ENCODE measurements at regions not wholly inside any gene's neighbourhood (a gene's known extent, or its start where the extent isn't known, plus 50 kb on each side); places are given as distances from the start of the nearest gene placed in this dataset.

DNA sequence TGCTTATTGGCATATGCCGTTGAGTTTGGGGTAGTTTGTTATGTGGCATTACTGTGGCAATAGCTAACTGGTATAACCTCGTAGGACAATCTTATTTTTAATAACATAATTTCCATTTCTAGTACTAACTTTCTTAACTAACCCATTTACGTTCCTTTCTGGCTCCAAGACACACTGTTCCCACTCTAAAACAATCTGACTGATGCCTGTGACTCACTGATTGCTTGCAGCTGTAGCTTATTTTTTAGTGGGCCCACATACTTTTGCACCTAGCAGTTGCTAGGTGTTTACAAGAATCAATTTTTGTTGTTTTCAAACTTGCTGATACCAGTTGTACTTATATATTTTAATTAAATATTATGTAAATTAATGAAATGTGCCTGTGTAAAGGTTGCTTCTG is 52.2 kb downstream of the FAT3 start:
- TF ChIP-seq, protein P1, sequence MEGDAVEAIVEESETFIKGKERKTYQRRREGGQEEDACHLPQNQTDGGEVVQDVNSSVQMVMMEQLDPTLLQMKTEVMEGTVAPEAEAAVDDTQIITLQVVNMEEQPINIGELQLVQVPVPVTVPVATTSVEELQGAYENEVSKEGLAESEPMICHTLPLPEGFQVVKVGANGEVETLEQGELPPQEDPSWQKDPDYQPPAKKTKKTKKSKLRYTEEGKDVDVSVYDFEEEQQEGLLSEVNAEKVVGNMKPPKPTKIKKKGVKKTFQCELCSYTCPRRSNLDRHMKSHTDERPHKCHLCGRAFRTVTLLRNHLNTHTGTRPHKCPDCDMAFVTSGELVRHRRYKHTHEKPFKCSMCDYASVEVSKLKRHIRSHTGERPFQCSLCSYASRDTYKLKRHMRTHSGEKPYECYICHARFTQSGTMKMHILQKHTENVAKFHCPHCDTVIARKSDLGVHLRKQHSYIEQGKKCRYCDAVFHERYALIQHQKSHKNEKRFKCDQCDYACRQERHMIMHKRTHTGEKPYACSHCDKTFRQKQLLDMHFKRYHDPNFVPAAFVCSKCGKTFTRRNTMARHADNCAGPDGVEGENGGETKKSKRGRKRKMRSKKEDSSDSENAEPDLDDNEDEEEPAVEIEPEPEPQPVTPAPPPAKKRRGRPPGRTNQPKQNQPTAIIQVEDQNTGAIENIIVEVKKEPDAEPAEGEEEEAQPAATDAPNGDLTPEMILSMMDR (IDR thresholded peaks at IDR 0.05; ENCODE audit: low read depth, low read length, missing control alignments): no peak
- in situ Hi-C loops (cut with HindIII; ENCODE audit: low sequenced_read_pairs): no loop called here
- no peak for DNase-seq (ENCODE audit: low read depth)
- no peak overlapping the region for H3K4me3 ChIP-seq (ENCODE audit: low read depth, low read length)

DNA sequence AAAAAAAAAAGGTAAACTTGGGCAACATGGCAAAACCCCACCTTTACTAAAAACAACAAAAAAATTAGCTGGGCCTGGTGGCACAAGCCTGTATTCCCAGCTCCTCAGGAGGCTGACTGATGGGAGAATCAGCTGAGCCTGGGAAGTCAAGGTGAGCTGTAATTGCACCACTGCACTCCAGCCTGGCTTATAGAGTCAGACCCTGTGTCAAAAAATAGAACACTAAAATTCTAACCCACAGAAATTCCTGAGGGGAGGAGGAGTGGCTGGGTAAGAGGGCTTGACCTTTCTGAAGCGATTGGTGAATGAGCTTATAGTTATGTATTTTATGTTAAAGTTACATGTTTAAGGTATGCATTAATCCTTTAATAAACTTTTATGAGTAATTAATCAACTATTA is 53.3 kb downstream of the FAT3 start:
- DNase-seq (ENCODE audit: low read depth): no peak
- in situ Hi-C loops (cut with HindIII; ENCODE audit: low sequenced_read_pairs): no loop called here
- TF ChIP-seq, protein P1 (IDR thresholded peaks at IDR 0.05; ENCODE audit: low read depth, low read length, missing control alignments): no peak
- H3K4me3 ChIP-seq (ENCODE audit: low read depth, low read length): no peak overlapping the region

DNA sequence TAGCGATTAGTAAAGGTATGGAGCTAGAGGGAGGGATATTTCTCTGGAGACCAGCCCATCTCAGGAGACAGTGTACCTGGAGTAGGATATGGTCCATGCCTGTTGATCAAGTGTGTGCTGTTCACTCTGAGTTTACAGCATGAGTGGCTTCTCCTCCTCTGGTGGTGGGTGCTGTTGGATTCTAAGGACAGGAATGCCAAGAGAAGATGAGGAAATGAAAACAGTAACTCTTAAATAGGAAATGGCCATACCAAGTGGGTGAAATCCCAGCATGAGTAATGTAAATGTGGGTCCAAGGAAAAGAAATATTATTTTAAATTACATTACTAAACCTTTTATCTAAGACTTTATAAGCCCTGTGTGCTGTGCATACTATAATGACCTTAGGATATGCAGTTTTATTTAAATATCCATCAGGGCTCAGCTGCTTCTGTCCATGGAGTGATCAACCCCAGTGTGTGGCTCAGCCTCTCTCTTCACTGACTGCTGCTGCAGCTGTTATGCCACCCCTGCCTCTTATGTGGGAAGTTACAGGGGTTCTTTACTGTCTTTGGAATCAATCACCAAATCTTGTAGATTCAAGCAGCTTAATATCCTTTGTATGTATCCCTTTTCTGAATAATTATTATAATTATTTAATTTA is 54.3 kb downstream of the FAT3 start:
- TF ChIP-seq, protein P1 (IDR thresholded peaks at IDR 0.05; ENCODE audit: low read depth, low read length, missing control alignments): no peak
- H3K4me3 ChIP-seq (ENCODE audit: low read depth, low read length): no peak overlapping the region
- in situ Hi-C loops (cut with HindIII; ENCODE audit: low sequenced_read_pairs): no loop called here
- no peak for DNase-seq (ENCODE audit: low read depth)

DNA sequence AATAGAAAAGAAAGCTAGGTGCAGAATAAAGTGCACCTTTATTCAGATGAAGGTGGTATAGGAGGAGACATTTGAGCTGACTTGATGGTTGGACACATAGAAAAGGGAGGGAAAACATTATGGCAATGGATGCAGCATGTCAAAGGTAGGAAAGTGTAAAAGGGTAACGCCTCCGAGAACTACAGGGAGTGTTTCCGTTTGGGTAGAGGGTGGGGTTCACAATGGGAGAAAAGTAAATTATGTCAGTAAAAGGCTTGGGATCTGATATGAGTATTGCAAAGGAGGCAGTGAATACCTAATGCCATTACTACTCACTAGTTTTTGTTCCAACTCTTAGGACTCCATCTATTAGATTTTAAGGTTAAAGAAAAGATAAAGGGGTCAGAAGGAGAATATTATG is 59.5 kb downstream of the FAT3 start:
- TF ChIP-seq, protein P1 (IDR thresholded peaks at IDR 0.05; ENCODE audit: low read depth, low read length, missing control alignments): no peak
- no peak overlapping the region for H3K4me3 ChIP-seq (ENCODE audit: low read depth, low read length)
- in situ Hi-C loops (cut with HindIII; ENCODE audit: low sequenced_read_pairs): no loop called here
- no peak for DNase-seq (ENCODE audit: low read depth)

- TF ChIP-seq, protein P1 (IDR thresholded peaks at IDR 0.05; ENCODE audit: low read depth, low read length, missing control alignments): no peak
- in situ Hi-C loops (cut with HindIII; ENCODE audit: low sequenced_read_pairs): no loop called here
- DNase-seq (ENCODE audit: low read depth): no peak
- no peak overlapping the region for H3K4me3 ChIP-seq (ENCODE audit: low read depth, low read length)
Measured at GRCh38 chr11:92284558-92284957, 59.9 kb downstream of the FAT3 start.

DNA sequence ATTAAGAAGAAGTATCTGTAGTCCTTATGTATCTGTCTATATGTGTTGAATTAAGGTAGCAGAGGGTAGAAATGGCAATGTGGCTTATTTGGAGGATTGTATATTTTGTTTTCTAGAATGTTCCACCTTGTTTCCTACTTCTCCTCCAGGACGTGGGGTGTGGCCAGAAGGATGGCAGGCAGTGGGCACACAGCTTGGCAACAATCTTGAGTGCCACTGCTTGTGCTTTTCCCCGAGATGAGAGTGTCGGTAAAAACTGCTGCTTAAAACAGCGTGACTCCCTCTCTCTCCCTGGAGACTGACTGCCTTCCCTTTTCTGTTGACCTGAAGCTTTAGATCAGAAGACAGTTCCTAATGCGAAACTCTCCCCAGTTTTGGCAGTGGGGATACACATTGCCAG is 61.2 kb downstream of the FAT3 start:
- no peak overlapping the region for H3K4me3 ChIP-seq (ENCODE audit: low read depth, low read length)
- TF ChIP-seq, protein P1 (IDR thresholded peaks at IDR 0.05; ENCODE audit: low read depth, low read length, missing control alignments): no peak
- DNase-seq (ENCODE audit: low read depth): no peak
- in situ Hi-C loops (cut with HindIII; ENCODE audit: low sequenced_read_pairs): no loop called here
